H1 (cell line): ENCODE measurements at regions not wholly inside any gene's neighbourhood (a gene's known extent, or its start where the extent isn't known, plus 50 kb on each side); places are given as distances from the start of the nearest gene placed in this dataset.

ENCODE experiments used
- ATF2 ChIP-seq: IDR thresholded peaks from 2 replicates; pipeline ENCODE4 v1.6.1; 2012; ENCODE audit warnings: low read length, inconsistent platforms
- BRCA1 ChIP-seq: IDR thresholded peaks from 2 replicates; pipeline ENCODE4 v1.6.1; 2012; ENCODE audit warnings: low read depth, low read length, improper control_type of control experiment
- CBX8 ChIP-seq: fragments of 300-800, 300-1000 bp; sonication (generic); IDR thresholded peaks from 2 replicates; pipeline ENCODE4 v1.7.1; 2016; ENCODE audit warnings: low read depth, low read length, borderline replicate concordance
- EGR1 ChIP-seq: IDR thresholded peaks from 2 replicates; pipeline ENCODE4 v1.6.1; 2011; ENCODE audit warnings: low read depth, low read length, borderline replicate concordance
- EP300 ChIP-seq, 2 experiments: IDR thresholded peaks; 1 replicate in 1 of 2; 2 replicates in 1 of 2; pipeline ENCODE4 v1.6.1; 2011 to 2012; ENCODE audit warnings: low read depth in 2 of 2, low read length in 2 of 2, mild to moderate bottlenecking in 2 of 2, borderline replicate concordance in 1 of 2, inconsistent platforms in 1 of 2, moderate library complexity in 1 of 2
- JUN ChIP-seq: IDR thresholded peaks from 2 replicates; pipeline ENCODE4 v1.6.1; 2011; ENCODE audit warnings: low read depth, mild to moderate bottlenecking, improper control_type of control experiment, low read length
- KDM1A ChIP-seq: fragments of 200-600, 300-600 bp; sonication (generic); IDR thresholded peaks from 2 replicates; pipeline ENCODE4 v1.7.1; 2016; ENCODE audit warnings: mild to moderate bottlenecking, low read length, borderline replicate concordance
- MAFK ChIP-seq: IDR thresholded peaks from 2 replicates; pipeline ENCODE4 v1.6.1; 2012; ENCODE audit warnings: low read depth, mild to moderate bottlenecking, improper control_type of control experiment, low read length
- MAX ChIP-seq: IDR thresholded peaks from 2 replicates; pipeline ENCODE4 v1.6.1; 2012; ENCODE audit warnings: inconsistent platforms
- PHF8 ChIP-seq: fragments of 200-600 bp; sonication (generic); conservative IDR thresholded peaks from 2 replicates; pipeline ENCODE4 v1.7.1; 2012; ENCODE audit warnings: low read depth, mild to moderate bottlenecking, inconsistent platforms, low read length, moderate library complexity
- POLR2A ChIP-seq, 2 experiments: IDR thresholded peaks; 1 replicate in 1 of 2; 2 replicates in 1 of 2; pipeline ENCODE4 v1.6.1; 2011; ENCODE audit warnings: low read depth in 2 of 2, low read length in 2 of 2, mild to moderate bottlenecking in 2 of 2; ENCODE audit errors: control extremely low read depth in 1 of 2
- POLR2AphosphoS5 ChIP-seq: IDR thresholded peaks from 2 replicates; pipeline ENCODE4 v1.6.1; 2011; ENCODE audit warnings: low read depth, low read length
- SAP30 ChIP-seq: fragments of 300-600 bp; sonication (generic); IDR thresholded peaks from 2 replicates; pipeline ENCODE4 v1.7.1; 2012; ENCODE audit warnings: low read length, moderate library complexity, mild to moderate bottlenecking, inconsistent platforms; ENCODE audit not compliant: insufficient read depth, insufficient replicate concordance
- SIX5 ChIP-seq: IDR thresholded peaks from 2 replicates; pipeline ENCODE4 v1.6.1; 2011; ENCODE audit warnings: mild to moderate bottlenecking, low read depth, low read length
- SP1 ChIP-seq: IDR thresholded peaks from 2 replicates; pipeline ENCODE4 v1.6.1; 2011; ENCODE audit warnings: low read depth, low read length
- SP2 ChIP-seq: IDR thresholded peaks from 2 replicates; pipeline ENCODE4 v1.6.1; 2012; ENCODE audit warnings: mild to moderate bottlenecking, low read length, inconsistent platforms
- SP4 ChIP-seq: IDR thresholded peaks from 2 replicates; pipeline ENCODE4 v1.6.1; 2012; ENCODE audit warnings: low read length, inconsistent platforms
- TAF7 ChIP-seq: optimal IDR thresholded peaks from 2 replicates; pipeline ENCODE3; 2011; ENCODE audit warnings: low read depth, mild to moderate bottlenecking, inconsistent platforms, low read length, moderate library complexity, borderline replicate concordance
- TBP ChIP-seq: IDR thresholded peaks from 2 replicates; pipeline ENCODE4 v1.6.1; 2011; ENCODE audit warnings: low read depth, low read length, improper control_type of control experiment
- TEAD4 ChIP-seq: IDR thresholded peaks from 2 replicates; pipeline ENCODE4 v1.6.1; 2012; ENCODE audit warnings: low read depth, low read length, inconsistent platforms, mixed read lengths
- ZNF274 ChIP-seq: IDR thresholded peaks from 2 replicates; pipeline ENCODE4 v1.7.0; 2012; ENCODE audit warnings: low read length, borderline replicate concordance; ENCODE audit errors: extremely low read depth

DNA sequence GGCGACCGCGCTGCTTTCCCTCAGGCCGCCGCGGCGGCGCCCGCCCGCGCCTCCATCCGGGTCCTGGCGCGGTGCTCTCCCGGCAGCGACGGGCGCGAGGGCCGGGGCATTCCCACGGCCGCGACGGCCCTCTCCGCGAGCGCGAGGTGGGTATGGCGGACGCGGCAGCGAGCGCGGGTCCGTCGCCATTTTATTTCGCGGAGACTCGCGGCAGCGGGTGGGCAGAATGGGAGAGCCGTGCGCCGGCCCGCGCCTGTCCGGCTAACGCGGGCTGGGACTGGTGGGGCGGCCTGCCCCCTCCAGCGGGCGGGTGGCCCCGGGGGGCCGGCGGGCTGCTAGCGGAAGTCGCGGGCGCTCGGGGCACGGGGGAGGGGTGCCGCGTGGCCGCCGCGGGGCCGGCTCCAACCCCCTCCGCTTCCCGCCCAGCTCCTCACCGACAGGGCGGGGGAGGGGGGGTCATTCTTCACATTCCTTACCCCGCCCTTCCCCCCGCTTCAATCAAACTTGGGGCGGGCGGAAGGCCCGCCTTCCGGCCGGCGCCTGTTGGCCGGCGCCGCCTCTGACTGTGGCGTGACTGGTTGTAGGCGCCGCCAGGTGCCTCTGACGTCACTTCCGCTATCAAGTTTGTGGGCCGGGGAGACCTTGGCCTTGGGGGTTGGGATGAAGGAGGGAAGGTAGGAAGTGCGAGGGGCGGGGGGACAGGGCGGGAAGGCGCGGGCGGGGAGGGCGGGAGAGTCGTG lies 82.1 kb downstream of the PTPDC1 start (continued):
- no peak for TF ChIP-seq SAP30
- no peak for TF ChIP-seq KDM1A
- TF ChIP-seq POLR2A (IDR thresholded peaks at IDR 0.05; ENCODE audit: control extremely low read depth in 1 of 2, low read depth in 2 of 2, low read length in 2 of 2): peak; percentile 24 to 96
- peak; percentile 99 for TF ChIP-seq PHF8
- TF ChIP-seq ATF2: no peak
- peak; percentile 79 for TF ChIP-seq SP2
- TF ChIP-seq EP300 (IDR thresholded peaks at IDR 0.05; ENCODE audit: borderline replicate concordance in 1 of 2, low read depth in 2 of 2, low read length in 2 of 2): peak in 1 of 2 experiments; percentile 81; a peak in 1 of 3 replicates
- no peak for TF ChIP-seq MAFK
- no peak for TF ChIP-seq CBX8
- TF ChIP-seq MAX: peak; percentile 83
- TF ChIP-seq ZNF274: no peak
- peak; percentile 60; the same call in 1 of the 2 replicates for TF ChIP-seq EGR1
- TF ChIP-seq SP1: peak; percentile 98
- no peak; the same call in 1 of the 2 replicates for TF ChIP-seq SP4
- no peak; the same call in 1 of the 2 replicates for TF ChIP-seq TBP
- no peak for TF ChIP-seq SIX5
- peak; percentile 88 for TF ChIP-seq TAF7
- no peak for TF ChIP-seq BRCA1
- TF ChIP-seq JUN: no peak
- TF ChIP-seq TEAD4: peak; percentile 94
- peak; percentile 88; the same call in 1 of the 2 replicates for TF ChIP-seq POLR2AphosphoS5
- TF ChIP-seq, all 59 proteins: peak for 22
